Vagina (tissue), 2 donors: ENCODE measurements at regions not wholly inside any gene's neighbourhood (a gene's known extent, or its start where the extent isn't known, plus 50 kb on each side); places are given as distances from the start of the nearest gene placed in this dataset.

Experiments used
- DNase-seq, 2 donors: peaks; one replicate each; pipeline ENCODE4 v3.0.0-alpha.2; 2017; ENCODE audit errors: extremely low spot score in 2 of 2
- H3K27ac ChIP-seq: fragments of 200-600 bp; sonication (generic); one replicate; pipeline ENCODE4 v1.5.1; 2019
- H3K27me3 ChIP-seq: fragments of 200-600 bp; sonication (generic); one replicate; pipeline ENCODE4 v1.5.1; 2019
- H3K36me3 ChIP-seq, 2 donors: fragments of 200-600 bp; sonication (generic); one replicate each; pipeline ENCODE4 v1.5.1; 2017 to 2019
- H3K4me1 ChIP-seq: fragments of 200-600 bp; sonication (generic); one replicate; pipeline ENCODE4 v1.5.1; 2019
- H3K4me3 ChIP-seq, 2 donors: fragments of 200-600 bp; sonication (generic); 1 replicate in 1 of 2; 2 replicates in 1 of 2; pipeline ENCODE4 v1.5.1; 2016 to 2019
- H3K9me3 ChIP-seq: fragments of 200-600 bp; sonication (generic); one replicate; pipeline ENCODE4 v1.5.1; 2019
- CTCF ChIP-seq, 3 experiments: fragments of 450-650 bp in 2 of 3; fragments of 200-600 bp in 1 of 3; sonication (generic) in 1 of 3; IDR thresholded peaks; one replicate each; pipeline ENCODE4 v1.5.1; 2017 to 2019; ENCODE audit warnings: antibody characterized with exemption in 3 of 3, mild to moderate bottlenecking in 2 of 3, moderate library complexity in 2 of 3
- POLR2A ChIP-seq, 2 donors: fragments of 450-650 bp; IDR thresholded peaks; one replicate each; pipeline ENCODE4 v1.6.1; 2017; ENCODE audit warnings: antibody characterized with exemption in 2 of 2, mild to moderate bottlenecking in 2 of 2, moderate library complexity in 2 of 2
- POLR2AphosphoS5 ChIP-seq, 2 donors: sonication (generic); formaldehyde crosslinking; IDR thresholded peaks; one replicate each; pipeline ENCODE4 v1.9.0; 2017; ENCODE audit warnings: antibody characterized with exemption in 2 of 2, mild to moderate bottlenecking in 2 of 2, low read depth in 1 of 2; ENCODE audit not compliant: insufficient read depth in 1 of 2
- intact Hi-C: fragments of 100-400 bp; cut with DNase I; formaldehyde crosslinking; loops from one replicate; pipeline ENCODE4 v1.15.1; 2023

GRCh38 chr1:115412286-115412685 lies 74.2 kb upstream of the NGF start:
- DNase-seq, result no peak
- no peak for TF ChIP-seq POLR2A (IDR thresholded peaks at IDR 0.05)
- no peak for TF ChIP-seq CTCF (IDR thresholded peaks at IDR 0.05)
- TF ChIP-seq POLR2AphosphoS5 (IDR thresholded peaks at IDR 0.05; ENCODE audit: insufficient read depth in 1 of 2, low read depth in 1 of 2), result no peak
- H3K4me3 ChIP-seq, result no peak overlapping the region
- no peaks in the 10 kb centered on the region for H3K27me3 ChIP-seq
- no peak overlapping the region for H3K27ac ChIP-seq
- H3K4me1 ChIP-seq, result no peaks in the 10 kb centered on the region
- H3K9me3 ChIP-seq, result no peaks in the 10 kb centered on the region
- no peaks in the 10 kb centered on the region for H3K36me3 ChIP-seq
- intact Hi-C loops, result no loop called here

GRCh38 chr1:115411371-115412063 lies 73.5 kb upstream of the NGF start:
- no peak overlapping the region for H3K4me3 ChIP-seq
- no peak for DNase-seq
- no peaks in the 10 kb centered on the region for H3K9me3 ChIP-seq
- no peak overlapping the region for H3K27ac ChIP-seq
- H3K4me1 ChIP-seq, result no peaks in the 10 kb centered on the region
- TF ChIP-seq POLR2A (IDR thresholded peaks at IDR 0.05) (no peak), POLR2AphosphoS5 (IDR thresholded peaks at IDR 0.05; ENCODE audit: insufficient read depth in 1 of 2, low read depth in 1 of 2) (peak in 1 of 2 donors; percentile 55), CTCF (IDR thresholded peaks at IDR 0.05) (no peak)
- no peaks in the 10 kb centered on the region for H3K27me3 ChIP-seq
- H3K36me3 ChIP-seq, result no peaks in the 10 kb centered on the region
- intact Hi-C loops, result no loop called here

GRCh38 chr1:115409094-115410015 lies 71.3 kb upstream of the NGF start:
- DNase-seq, result no peak
- Histone ChIP-seq H3K36me3 (no peaks in the 10 kb centered on the region), H3K9me3 (no peaks in the 10 kb centered on the region), H3K27me3 (no peaks in the 10 kb centered on the region), H3K27ac (no peak overlapping the region), H3K4me1 (no peaks in the 10 kb centered on the region), H3K4me3 (no peak overlapping the region)
- no peak for TF ChIP-seq CTCF (IDR thresholded peaks at IDR 0.05)
- TF ChIP-seq POLR2A (IDR thresholded peaks at IDR 0.05), result no peak
- TF ChIP-seq POLR2AphosphoS5 (IDR thresholded peaks at IDR 0.05; ENCODE audit: insufficient read depth in 1 of 2, low read depth in 1 of 2), result no peak
- intact Hi-C loops, result no loop called here

GRCh38 chr1:115408533-115408932 lies 70.5 kb upstream of the NGF start:
- no peaks in the 10 kb centered on the region for H3K27me3 ChIP-seq
- intact Hi-C loops, result no loop called here
- H3K4me3 ChIP-seq, result no peak overlapping the region
- H3K9me3 ChIP-seq, result no peaks in the 10 kb centered on the region
- H3K36me3 ChIP-seq, result no peaks in the 10 kb centered on the region
- no peaks in the 10 kb centered on the region for H3K4me1 ChIP-seq
- no peak overlapping the region for H3K27ac ChIP-seq
- TF ChIP-seq POLR2A (IDR thresholded peaks at IDR 0.05) (no peak), CTCF (IDR thresholded peaks at IDR 0.05) (no peak)
- no peak for DNase-seq

GRCh38 chr1:115404911-115405310 lies 66.9 kb upstream of the NGF start:
- H3K4me3 ChIP-seq, result no peak overlapping the region
- intact Hi-C loops, result no loop called here
- H3K4me1 ChIP-seq, result no peaks in the 10 kb centered on the region
- DNase-seq, result no peak
- H3K27me3 ChIP-seq, result no peaks in the 10 kb centered on the region
- H3K36me3 ChIP-seq, result no peaks in the 10 kb centered on the region
- H3K27ac ChIP-seq, result no peak overlapping the region
- no peak for TF ChIP-seq POLR2AphosphoS5 (IDR thresholded peaks at IDR 0.05; ENCODE audit: insufficient read depth in 1 of 2, low read depth in 1 of 2)
- TF ChIP-seq POLR2A (IDR thresholded peaks at IDR 0.05), result no peak
- TF ChIP-seq CTCF (IDR thresholded peaks at IDR 0.05), result no peak
- H3K9me3 ChIP-seq, result no peaks in the 10 kb centered on the region
